PC-3 (cell line): ENCODE measurements at regions not wholly inside any gene's neighbourhood (a gene's known extent, or its start where the extent isn't known, plus 50 kb on each side); places are given as distances from the start of the nearest gene placed in this dataset.

ENCODE experiments used
- ATAC-seq: fragments of 200-7000 bp; cut with Tn5 transposase; 2 replicates; pipeline ENCODE4 v1.9.1; 2020; ENCODE audit warnings: mild to moderate bottlenecking, moderate library complexity
- BruUV-seq: library from RNA; stranded (reverse); fragments of 400-500 nt; replicated peaks from 2 replicates; lab custom pipeline; 2021; lab: Mats Ljungman, UMichigan
- CTCF ChIA-PET: fragments of 300-600 bp; sonication (Branson Sonifier 250); formaldehyde crosslinking; loops from one replicate; lab custom pipeline; 2022; ENCODE audit warnings: antibody characterized with exemption; lab: Charles Lee
- POLR2A ChIA-PET: fragments of 300-600 bp; sonication (Branson Sonifier 250); formaldehyde crosslinking; loops from one replicate; lab custom pipeline; 2022; ENCODE audit warnings: antibody characterized with exemption; ENCODE audit not compliant: unreplicated experiment; lab: Charles Lee
- DNase-seq: peaks from one replicate; pipeline ENCODE4 v3.0.0-alpha.2; 2015
- H2AFZ ChIP-seq: fragments of 300-600 bp; sonication (generic); 2 replicates; pipeline ENCODE4 v1.6.0; 2016; ENCODE audit warnings: antibody characterized with exemption, low read length
- H3F3A ChIP-seq: fragments of 300-600 bp; sonication (generic); one replicate; pipeline ENCODE4 v1.6.0; 2017; ENCODE audit warnings: antibody characterized with exemption, low read length, control low read depth, mild to moderate bottlenecking; ENCODE audit not compliant: unreplicated experiment
- H3K27ac ChIP-seq: fragments of 300-600 bp; sonication (generic); 2 replicates; pipeline ENCODE4 v1.5.1; 2016; ENCODE audit warnings: mild to moderate bottlenecking, low read length
- H3K27me3 ChIP-seq: fragments of 300-600 bp; sonication (generic); 2 replicates; pipeline ENCODE4 v1.6.1; 2016; ENCODE audit warnings: low read length, mixed read lengths
- H3K36me3 ChIP-seq: fragments of 300-600 bp; sonication (generic); 2 replicates; pipeline ENCODE4 v1.6.1; 2016; ENCODE audit warnings: low read depth, mixed run types, low read length, mixed read lengths
- H3K4me1 ChIP-seq: fragments of 300-600 bp; sonication (generic); 2 replicates; pipeline ENCODE4 v1.5.1; 2016; ENCODE audit warnings: low read length; ENCODE audit not compliant: insufficient read depth
- H3K4me2 ChIP-seq: fragments of 300-600 bp; sonication (generic); 2 replicates; pipeline ENCODE4 v1.6.0; 2016; ENCODE audit warnings: low read length
- H3K4me3 ChIP-seq: fragments of 300-600 bp; sonication (generic); 2 replicates; pipeline ENCODE4 v1.5.1; 2016; ENCODE audit warnings: mild to moderate bottlenecking, low read length, mixed read lengths
- H3K79me2 ChIP-seq: fragments of 300-600 bp; sonication (generic); 2 replicates; pipeline ENCODE4 v1.6.1; 2017; ENCODE audit warnings: low read length, mixed read lengths
- H3K9ac ChIP-seq: fragments of 300-600 bp; sonication (generic); 2 replicates; pipeline ENCODE4 v1.6.0; 2016; ENCODE audit warnings: mild to moderate bottlenecking, low read length
- H3K9me2 ChIP-seq: fragments of 300-600 bp; sonication (generic); replicated peaks from 2 replicates; pipeline ENCODE4 v1.6.1; 2016; ENCODE audit warnings: mixed run types, low read length, mixed read lengths
- H3K9me3 ChIP-seq: fragments of 300-600 bp; sonication (generic); 2 replicates; pipeline ENCODE4 v1.6.1; 2016; ENCODE audit warnings: low read length, mixed read lengths
- H4K20me1 ChIP-seq: fragments of 300-600 bp; sonication (generic); 2 replicates; pipeline ENCODE4 v1.6.1; 2016; ENCODE audit warnings: low read length, mixed read lengths
- CTCF ChIP-seq: fragments of 300-600 bp; sonication (generic); conservative IDR thresholded peaks from 2 replicates; pipeline ENCODE4 v1.5.1; 2017; ENCODE audit warnings: antibody characterized with exemption, low read depth, mild to moderate bottlenecking, low read length
- EZH2 ChIP-seq: fragments of 300-600 bp; sonication (generic); IDR thresholded peaks from one replicate; pipeline ENCODE4 v1.6.1; 2017; ENCODE audit warnings: antibody characterized with exemption, mild to moderate bottlenecking, low read length; ENCODE audit not compliant: unreplicated experiment
- EZH2phosphoT487 ChIP-seq: fragments of 300-600 bp; sonication (generic); IDR thresholded peaks from 2 replicates; pipeline ENCODE4 v1.6.1; 2018; ENCODE audit warnings: mild to moderate bottlenecking, antibody characterized with exemption, low read length, borderline replicate concordance
- intact Hi-C: fragments of 100-400 bp; cut with micrococcal nuclease; formaldehyde crosslinking; loops from 2 replicates; pipeline ENCODE4 v1.9.0; 2023

GRCh38 chr4:107247738-107248137 is 211.6 kb upstream of the DKK2 start:
- CTCF ChIA-PET: no interaction called here
- Histone ChIP-seq H2AFZ (no peak overlapping the region), H3K27me3 (peaks cover 10% of the 10 kb centered on the region; the same call in 1 of the 2 replicates), H3K9ac (no peak overlapping the region), H3K4me2 (no peak overlapping the region), H3K9me3 (no peaks in the 10 kb centered on the region), H3F3A (no peaks in the 10 kb centered on the region), H4K20me1 (no peaks in the 10 kb centered on the region), H3K9me2 (no peaks in the 10 kb centered on the region), H3K36me3 (no peaks in the 10 kb centered on the region), H3K4me3 (no peak overlapping the region), H3K4me1 (no peaks in the 10 kb centered on the region), H3K79me2 (no peaks in the 10 kb centered on the region), H3K27ac (no peak overlapping the region)
- intact Hi-C loops: no loop called here
- no peak for DNase-seq
- ATAC-seq: no peak
- no peak for TF ChIP-seq EZH2phosphoT487
- no peak for TF ChIP-seq CTCF
- no peak for TF ChIP-seq EZH2
- no TSS peak for BruUV-seq
- POLR2A ChIA-PET: no interaction called here

GRCh38 chr4:107246761-107247160 is 210.6 kb upstream of the DKK2 start:
- Histone ChIP-seq H3K79me2 (no peaks in the 10 kb centered on the region), H4K20me1 (no peaks in the 10 kb centered on the region), H2AFZ (no peak overlapping the region), H3K4me1 (no peaks in the 10 kb centered on the region), H3K27me3 (peaks cover 10% of the 10 kb centered on the region; the same call in 1 of the 2 replicates), H3K9ac (no peak overlapping the region), H3K9me2 (no peaks in the 10 kb centered on the region), H3K36me3 (no peaks in the 10 kb centered on the region), H3K9me3 (no peaks in the 10 kb centered on the region), H3K27ac (no peak overlapping the region), H3K4me2 (no peak overlapping the region), H3F3A (no peaks in the 10 kb centered on the region), H3K4me3 (no peak overlapping the region)
- DNase-seq (no peak), ATAC-seq (no peak)
- no TSS peak for BruUV-seq
- TF ChIP-seq EZH2phosphoT487 (no peak), EZH2 (no peak), CTCF (no peak)
- ChIA-PET POLR2A (no interaction called here), CTCF (no interaction called here)
- intact Hi-C loops: no loop called here

- Histone ChIP-seq H3K4me2 (no peak overlapping the region), H3K36me3 (no peaks in the 10 kb centered on the region), H3K9me3 (no peaks in the 10 kb centered on the region), H3K79me2 (no peaks in the 10 kb centered on the region), H2AFZ (no peak overlapping the region), H3K9ac (no peak overlapping the region), H3K27me3 (peaks cover 10% of the 10 kb centered on the region; the same call in 1 of the 2 replicates), H4K20me1 (no peaks in the 10 kb centered on the region), H3K4me1 (no peaks in the 10 kb centered on the region), H3K9me2 (no peaks in the 10 kb centered on the region), H3K27ac (no peak overlapping the region), H3K4me3 (no peak overlapping the region), H3F3A (no peaks in the 10 kb centered on the region)
- POLR2A ChIA-PET: interaction anchor here (0.7 kb wide), 1 partner anchor 56 kb away, joined by 3 read pairs; no protein-coding TSS in a partner anchor
- no TSS peak for BruUV-seq
- CTCF ChIA-PET: no interaction called here
- no peak for TF ChIP-seq EZH2
- ATAC-seq: no peak
- DNase-seq: no peak
- intact Hi-C loops: no loop called here
Measured at GRCh38 chr4:107243141-107243781, 207.1 kb upstream of the DKK2 start.
